Muscle of arm (tissue), 1 donor: ENCODE measurements at regions not wholly inside any gene's neighbourhood (a gene's known extent, or its start where the extent isn't known, plus 50 kb on each side); places are given as distances from the start of the nearest gene placed in this dataset.
"Not testable (repeated sequence)": the region's sequence is repeated elsewhere in the genome, so short reads cannot be mapped to it uniquely, and the experiment has no call there.

Experiments used
- DNase-seq: peaks from one replicate; pipeline ENCODE4 v3.0.0-alpha.2; 2013

DNA sequence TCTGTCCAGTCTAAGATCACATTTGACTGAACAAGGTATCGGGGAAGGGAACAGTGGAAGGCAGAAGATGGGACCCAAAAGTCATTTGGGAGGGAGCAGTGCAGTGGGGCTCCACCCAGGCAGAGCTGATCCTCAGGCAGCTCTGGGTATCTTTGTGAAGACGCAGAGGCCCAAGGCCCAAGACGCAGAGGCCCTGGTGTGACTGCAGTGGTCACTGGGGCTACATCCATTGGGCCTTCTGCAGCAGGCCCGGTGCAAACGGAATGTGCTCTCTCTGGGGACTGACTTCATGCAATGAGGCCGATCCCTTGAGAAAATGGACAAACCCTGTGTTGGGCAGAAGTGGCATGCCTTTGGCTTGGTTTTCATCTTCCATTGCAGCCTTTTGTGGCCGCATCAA lies 463.4 kb upstream of the ZNF507 start:
- no peak for DNase-seq

DNA sequence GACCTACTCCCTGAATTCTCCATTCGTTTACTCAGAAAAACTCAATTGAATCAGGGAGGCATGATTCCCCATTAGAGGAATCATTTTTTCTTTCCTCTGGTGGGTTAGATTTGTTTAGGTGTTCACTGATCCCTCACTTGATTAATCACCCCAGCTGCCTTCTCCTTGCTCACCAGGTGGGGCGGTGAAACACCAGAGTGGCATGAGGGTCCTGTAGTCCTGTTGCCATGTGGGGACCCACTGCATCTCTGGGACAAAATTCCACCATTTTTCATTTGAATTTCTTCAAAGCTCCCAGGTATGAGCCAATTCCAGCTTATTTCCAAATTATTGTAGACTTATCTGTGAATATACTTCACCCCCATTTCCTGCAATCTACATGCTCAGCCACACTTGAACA lies 462.7 kb upstream of the ZNF507 start:
- no peak for DNase-seq

DNA sequence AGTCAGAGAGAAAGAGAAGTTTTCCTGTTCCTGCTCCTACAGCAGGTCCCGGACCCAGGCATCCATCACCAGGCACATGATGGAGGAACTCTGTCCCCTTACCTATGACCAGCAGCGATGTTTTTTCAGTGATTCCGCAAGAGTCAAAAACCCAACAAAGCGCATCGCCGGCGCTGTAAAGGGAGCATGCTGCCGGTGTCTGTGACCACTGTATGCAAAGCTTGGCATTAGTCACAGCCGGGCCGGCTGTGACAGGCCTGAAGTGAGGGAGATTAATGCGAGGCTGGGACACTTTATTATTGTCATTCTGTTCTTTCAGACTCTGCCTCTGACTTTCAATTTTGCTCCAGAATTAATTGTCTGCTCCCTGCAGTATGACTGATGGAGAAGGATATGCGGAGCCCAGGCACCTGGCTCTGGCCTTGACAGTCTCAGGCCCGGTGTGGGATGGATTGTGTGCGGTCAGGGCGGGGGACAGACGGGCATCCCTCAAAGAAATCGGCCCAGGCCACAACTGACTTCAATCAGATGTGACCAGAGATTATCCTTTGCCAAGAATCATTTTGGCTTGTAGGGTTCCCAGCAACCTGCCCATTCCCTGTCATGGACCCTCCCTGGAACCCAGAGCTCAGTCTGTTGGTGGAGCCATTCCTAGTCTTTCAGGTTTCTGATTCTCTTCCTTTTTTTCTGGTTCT lies 462.0 kb upstream of the ZNF507 start:
- DNase-seq = no peak

DNA sequence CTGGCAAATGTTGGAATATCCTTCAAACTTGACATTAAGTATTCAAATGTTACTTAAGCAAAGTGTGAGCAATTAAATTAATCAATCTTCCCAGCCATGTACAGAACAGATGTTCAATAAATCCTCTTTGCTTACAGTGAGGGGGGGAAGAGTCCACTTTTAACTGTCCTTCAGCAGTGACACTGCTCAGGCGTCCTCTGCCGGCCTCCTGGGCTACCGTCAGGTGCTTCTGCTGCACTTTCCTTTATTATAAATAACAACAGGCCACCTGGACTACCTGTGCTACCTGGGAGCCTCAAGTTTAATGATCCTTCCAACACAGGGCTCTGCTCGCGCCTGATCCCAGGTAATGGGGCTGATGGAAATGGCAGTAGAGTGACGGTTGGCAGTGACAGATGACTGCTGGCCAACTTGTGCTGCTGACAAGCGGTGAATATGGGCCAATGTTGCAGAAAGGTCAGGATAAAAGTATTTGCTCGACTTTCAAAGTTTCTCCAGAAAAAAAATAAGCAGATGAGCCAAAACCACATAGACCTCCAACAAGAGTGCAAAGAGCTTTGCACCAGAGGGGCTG lies 460.0 kb upstream of the ZNF507 start:
- no peak for DNase-seq

DNA sequence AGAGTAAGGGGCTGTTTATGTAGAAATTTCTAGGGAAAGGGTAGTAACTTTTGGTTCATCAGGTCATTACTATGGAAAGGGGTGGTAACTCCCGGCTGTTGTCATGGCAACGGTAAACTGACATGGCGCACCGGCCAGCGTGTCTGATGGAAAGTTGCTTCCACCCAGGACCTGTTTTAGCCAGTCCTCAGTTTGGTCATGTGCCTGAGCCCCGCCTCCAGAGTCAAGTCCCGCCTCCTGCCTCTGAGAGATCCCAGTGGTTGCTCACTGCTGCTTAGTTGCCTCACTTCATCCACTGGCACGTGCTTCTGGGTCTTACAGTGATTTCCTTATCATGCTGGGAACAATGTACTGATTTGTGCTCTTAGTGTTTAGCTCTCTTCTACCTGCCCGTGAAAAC lies 455.2 kb upstream of the ZNF507 start:
- no peak for DNase-seq

DNA sequence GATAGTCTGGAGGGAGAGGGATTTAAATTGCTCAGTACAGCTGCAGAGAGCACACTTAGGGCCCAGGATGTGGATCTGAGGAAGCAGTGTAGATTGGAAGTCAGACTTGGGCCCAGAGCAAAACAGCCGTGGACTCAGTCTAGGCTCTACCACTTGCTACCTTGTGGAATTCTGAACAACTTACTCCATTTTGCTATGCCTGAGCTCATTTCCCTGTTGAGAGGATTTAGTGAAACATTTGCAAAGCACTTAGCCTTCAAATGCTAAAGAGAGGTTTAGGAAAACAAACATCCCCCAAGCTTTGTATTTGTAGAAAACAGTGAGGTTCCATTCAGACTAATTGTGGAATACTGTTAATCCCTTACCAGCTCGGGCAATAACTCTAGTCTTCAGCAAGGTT lies 453.4 kb upstream of the ZNF507 start:
- DNase-seq = no peak

DNA sequence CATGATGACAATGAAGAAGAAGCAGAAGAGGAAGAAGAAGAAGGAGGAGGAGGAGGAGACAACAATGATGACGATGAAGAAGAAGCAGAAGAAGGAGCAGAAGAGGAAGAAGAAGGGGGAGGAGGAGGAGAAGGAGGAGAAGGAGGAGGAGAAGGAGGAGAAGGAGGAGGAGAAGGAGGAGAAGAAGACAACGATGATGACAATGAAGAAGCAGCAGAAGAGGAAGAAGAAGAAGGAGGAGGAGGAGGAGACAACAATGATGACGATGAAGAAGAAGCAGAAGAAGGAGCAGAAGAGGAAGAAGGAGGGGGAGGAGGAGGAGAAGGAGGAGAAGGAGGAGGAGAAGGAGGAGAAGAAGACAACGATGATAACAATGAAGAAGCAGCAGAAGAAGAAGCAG lies 451.9 kb upstream of the ZNF507 start:
- DNase-seq = not testable (repeated sequence)

DNA sequence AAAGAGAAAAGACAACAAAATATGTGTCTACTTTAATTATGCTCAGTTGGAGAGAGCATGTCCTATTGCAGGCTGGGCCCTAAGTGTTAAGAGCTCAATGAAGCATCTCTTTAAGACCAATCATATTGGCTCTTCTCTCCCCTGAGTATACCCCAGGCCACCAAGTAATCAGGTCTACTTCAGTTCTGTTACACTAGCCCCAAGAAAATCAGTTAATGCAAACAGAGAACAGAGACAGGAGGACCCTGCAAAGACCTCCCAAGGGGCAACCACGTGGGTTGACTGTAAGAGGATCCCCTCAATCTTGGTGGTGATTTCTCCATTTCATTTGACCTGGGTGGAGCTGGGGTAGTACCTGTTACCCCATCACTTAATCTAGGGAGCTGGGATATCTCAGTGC lies 451.0 kb upstream of the ZNF507 start:
- DNase-seq = no peak

DNA sequence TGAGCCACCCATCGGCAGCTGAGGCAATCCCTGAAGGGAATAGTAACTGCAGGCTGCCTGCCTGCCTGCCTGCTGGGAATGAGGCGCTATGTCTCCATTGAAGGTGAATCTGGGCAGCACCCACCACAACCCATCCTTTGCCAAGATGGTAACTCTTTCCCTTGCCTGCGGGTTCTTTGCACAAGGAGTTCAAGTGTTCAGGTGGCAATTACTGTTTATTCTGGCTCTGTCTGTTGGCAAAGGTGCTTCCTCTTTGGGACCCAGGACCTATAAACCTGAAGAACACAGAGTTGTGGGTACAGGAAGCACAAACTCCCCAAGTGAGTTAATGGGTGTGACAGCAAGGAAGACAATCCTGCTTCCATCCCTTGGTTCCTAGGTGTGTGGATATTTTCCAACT lies 448.1 kb upstream of the ZNF507 start:
- DNase-seq = no peak

DNA sequence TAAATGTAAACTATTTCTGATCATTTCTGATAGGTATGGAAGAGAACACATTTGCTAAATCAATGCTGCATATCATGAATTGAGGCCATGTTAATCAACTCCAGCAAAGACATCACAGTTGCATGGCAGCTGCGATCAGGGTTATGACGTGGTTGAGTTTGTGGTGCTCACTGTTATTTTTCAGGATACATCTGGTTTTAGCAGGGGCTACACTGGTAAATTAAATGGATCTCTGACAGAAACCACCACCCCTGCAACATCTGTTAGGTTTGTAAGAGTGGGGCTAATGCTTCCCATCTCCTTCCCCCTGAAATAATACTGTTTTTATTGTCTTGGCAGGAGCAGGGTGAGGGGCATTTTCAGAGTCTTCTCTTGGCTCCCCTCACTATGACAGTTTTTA lies 444.4 kb upstream of the ZNF507 start:
- no peak for DNase-seq

DNA sequence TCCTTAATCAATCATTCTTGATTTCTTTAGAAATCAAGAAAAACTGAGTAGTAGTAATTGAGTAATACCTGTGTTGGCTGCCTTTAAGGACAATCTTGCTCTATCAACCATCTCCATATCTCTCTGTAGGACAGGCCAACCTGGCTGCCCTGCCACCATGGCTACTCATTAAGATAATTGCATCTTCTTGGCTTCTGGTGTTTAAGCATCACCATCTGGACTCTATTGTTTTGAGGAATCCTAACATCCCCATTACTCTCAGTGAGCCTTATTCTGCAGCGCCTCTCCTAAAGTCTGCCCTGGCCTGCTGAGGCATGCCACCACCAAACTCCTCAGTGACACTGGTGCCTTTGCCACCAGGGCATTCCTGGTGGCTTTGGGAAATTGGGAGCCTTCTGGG lies 442.6 kb upstream of the ZNF507 start:
- DNase-seq = no peak

DNA sequence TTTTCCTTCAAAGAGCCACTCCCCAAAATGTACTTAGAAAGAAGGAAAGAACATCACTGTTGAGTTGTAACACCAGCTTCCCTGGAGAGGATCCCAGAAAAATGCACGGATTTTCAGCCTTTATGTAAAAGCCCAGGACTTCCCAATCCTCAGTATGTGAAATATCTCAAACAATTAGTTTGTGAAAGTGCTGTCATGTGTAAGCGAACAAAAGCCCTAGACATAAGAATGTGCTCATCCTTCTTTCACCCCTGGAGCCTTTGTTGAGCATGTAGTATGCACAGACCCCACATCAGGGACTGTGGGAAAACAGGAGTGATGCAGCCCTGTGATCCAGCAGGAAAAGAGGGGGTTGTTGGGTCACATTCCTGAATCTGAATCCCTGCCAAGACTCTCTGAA lies 441.4 kb upstream of the ZNF507 start:
- peak; percentile 16 for DNase-seq

DNA sequence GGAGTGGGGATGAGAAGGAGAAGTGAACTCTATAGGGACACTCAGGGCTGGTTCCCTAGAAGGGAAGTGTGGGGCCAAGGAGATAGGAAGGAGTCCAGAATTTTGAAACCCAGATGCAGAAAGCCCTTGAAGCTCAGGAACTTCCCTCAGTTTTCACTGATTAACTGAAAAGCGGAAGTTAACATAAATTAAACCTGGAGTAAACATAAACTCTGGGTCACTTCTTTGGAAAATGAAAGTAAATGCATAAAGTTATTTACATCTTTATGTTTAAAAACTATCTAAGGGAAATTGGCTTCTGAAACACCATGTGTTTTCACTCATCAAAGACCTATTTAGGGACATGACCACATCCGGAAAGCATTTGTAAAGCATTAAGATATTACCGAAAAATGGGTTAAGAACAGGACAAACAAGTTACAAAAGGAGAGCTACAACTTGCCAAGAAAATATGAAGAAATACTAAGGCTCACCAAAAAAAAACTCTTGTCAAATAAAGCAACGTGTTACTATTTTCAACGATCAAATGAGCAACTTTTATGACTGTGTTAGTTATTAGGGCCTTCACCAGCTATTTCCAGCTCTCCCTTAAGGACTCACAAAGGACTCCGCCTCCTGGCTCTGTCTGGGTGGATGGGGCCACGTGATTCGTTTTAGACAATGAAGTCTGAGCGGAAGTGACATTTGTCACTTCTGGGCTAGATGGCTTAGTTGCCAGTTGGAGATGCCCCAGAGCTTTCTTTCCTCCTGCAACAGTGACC lies 439.1 kb upstream of the ZNF507 start:
- peak; percentile 57 for DNase-seq

DNA sequence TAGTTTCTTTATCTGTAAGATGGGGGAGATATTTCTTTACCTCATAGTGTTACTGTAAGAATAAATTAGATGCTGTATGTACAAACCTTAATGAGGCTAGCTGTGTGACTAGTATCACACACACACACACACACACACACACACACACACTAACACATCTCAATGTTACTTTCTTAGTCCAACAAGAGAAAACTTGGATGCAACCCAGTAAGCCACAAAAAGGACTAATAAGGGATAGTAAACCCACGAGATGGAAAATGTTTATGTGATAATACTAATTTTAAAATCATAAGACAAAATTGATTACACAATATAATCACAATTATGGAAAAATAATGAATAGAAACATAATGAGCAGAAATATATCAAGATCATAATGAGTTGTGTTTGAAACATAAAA lies 437.7 kb upstream of the ZNF507 start:
- DNase-seq = no peak

DNA sequence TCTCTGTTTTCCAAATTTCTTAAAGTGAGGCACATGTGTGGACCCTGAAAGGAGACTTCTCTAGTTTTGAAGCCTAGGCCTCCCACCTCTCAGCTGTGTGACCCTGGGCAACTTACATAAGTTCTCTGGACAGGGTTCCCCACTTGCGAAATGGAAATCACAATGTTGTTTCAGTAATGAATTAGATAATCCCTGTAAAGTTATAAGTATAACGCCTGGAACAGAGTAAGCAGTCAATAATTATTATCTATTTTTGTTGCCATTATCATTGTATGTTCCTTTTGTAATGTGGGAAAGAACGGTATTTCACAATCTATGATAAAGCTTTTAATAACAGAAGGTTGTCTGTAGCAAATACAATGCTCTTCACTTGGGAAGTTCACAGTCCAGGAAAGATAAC lies 437.3 kb upstream of the ZNF507 start:
- DNase-seq = no peak

DNA sequence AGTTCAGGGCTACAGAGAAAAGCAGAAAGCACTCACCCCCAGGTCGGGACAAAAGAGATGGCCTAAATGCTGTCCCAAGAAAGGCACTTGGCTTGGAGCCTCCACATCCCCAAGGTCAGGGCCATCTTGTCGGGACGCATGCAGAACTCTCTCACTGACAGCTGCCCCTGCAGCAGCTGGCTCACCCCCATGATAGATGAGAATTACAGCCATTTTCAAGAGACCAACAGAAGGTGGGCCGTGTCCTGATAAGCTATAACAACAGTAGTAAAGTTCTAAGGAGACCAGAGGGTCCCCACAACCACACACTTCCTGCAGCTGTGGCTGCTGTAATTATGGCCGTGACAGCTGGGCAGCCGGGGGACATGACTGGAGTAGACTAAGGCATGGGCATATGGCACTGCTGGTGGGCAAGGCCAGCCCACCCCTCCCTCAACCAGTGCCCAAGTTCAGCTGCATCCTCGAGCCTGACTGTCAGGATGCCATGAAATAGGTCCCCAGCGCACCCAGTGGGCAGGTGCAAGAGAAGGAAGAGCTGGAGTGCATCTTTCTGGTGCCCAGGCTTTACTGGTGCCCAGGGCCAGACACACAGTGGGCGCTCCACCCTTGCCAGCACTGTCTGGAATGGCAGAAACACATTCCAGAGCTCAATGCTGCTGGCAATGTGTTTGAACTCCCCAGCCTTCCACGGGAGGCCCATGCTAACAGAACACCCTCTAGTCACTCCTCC lies 436.7 kb upstream of the ZNF507 start:
- no peak for DNase-seq

DNA sequence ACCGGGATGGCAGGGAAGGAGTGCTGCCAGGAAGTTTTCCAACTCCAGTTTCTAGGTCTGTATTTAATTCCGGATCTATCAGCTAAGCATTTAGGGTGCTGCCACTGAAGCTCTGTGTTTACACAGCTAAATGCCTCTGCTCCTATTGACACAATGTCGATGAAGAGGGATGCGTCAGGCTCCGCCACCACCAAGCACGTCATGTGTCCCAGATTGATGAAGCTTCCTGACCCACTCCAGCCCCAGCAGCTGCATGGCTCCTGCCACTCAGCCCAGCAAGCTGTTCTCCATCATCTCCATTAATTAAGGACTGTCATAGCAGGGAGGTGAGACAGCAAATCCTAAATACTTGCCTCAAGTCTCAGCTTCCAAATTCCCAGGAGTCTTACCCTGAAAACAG lies 435.2 kb upstream of the ZNF507 start:
- no peak for DNase-seq

DNA sequence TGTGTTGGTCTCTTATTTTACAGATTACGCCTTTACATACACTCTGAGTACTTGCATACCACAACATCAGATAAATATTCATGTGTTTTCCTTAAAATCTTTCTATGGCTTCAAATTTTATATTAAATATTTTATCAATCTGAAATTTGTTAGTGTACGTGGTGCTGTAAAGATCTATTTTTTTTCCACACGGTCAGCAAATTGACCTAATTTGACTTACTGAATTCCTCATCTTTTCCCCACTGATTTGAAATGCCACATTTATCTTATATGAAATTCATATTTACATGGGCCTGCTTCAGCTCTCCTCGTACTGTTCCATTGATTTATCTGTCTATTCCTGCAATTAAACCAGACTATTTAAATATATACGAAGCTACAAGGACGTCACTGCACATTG lies 433.8 kb upstream of the ZNF507 start:
- DNase-seq = no peak

DNA sequence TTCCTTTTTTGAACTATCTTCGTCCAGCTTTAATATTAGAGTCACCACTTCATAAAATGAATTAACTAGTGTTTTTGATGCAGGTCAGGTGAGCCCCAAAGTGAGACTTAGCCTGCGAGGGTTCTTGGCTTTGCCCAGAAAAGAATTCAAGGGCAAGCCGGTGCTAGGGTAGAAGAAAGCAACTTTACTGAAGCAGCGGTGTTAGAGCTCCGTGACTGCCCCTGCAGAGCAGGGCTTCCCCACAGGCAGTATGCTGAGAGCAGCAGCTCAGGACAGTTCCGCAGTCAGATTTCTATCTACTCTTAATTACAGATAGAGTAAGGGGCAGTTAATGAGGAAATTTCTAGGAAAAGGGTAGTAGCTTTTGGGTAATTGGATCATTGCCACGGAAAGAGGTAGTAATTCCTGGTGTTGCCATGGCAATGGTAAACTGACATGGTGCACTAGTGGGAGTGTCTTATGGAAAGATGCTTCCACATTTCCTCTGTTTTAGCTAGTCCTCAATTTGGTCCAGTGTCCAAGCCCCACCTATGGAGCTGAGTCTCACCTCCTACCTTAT lies 432.2 kb upstream of the ZNF507 start:
- no peak for DNase-seq

DNA sequence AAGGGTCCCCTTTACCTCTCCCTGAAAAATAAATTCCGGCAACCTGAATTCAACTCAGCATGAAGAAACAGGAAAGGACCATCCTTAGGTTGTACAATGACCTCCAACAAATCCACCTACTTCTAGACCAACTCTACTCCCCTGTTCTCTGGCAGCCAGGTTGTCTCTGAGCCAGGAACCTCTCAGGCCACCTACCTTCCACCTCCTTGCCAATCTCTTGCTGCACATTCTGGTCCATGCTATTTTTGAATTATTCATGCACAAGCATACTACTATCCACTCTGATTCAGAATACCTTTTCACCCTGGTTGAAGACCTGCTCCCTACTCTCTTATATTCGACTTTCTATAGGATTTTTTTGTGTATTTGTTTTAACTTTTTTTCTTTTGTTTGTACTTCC lies 415.0 kb upstream of the ZNF507 start:
- no peak for DNase-seq

DNA sequence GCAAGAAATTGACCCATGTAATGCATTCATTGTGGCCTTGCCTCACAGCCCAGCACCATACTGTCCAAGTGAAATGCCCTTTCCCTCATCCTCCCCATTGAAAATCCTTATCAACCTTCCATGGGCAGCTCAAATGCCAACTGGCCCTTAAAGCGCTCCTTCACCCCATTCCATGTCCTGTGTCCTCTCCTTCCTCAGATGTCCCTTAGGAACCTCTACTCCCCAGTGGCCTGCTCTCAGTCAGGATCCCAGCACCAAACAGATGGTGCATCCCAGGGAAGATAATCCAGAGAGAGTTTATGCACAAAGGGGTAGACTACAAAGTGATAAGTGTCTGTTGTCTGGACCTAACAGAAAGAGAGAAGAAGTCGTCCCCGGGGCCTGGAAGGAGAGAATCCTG lies 407.4 kb upstream of the ZNF507 start:
- no peak for DNase-seq

DNA sequence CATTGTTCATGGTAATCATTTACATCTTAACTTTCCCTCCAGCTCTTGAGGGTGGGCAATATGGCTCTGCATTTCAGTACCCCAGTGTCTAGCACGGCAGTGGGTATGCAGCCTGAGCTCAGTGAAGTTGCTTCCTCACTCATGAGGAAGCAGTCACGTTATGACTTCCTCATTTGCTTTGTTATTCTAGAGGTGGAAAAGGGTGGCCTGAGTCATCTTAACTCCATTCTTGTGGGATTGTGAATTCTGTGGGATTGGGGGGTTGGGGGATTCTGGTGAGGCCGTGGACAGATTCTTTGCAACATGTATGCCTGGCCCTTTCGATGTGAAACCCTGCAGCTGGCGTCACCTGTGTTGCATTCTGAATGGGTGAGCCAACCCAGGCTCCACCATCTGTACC lies 406.7 kb upstream of the ZNF507 start:
- no peak for DNase-seq

DNA sequence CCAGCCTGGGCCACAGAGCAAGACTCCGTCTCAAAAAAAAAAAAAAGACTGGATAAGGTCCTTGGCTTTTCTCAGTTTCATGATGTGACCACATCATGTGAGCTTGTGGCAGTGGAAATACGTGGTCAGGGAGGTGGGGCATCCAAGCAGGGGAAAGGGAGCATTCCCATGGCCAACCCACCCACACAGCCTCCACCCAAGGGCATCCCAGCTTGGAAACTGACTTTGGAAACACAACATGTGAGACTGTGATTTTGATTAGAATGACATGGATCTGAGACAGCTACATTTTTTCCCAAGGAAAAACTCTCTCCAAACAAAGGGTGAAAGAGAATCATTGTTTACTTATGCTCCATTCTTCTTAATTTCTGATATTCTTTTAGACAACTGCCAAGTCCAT lies 405.0 kb upstream of the ZNF507 start:
- DNase-seq = no peak
